VCaP (cell line): ENCODE measurements at regions not wholly inside any gene's neighbourhood (a gene's known extent, or its start where the extent isn't known, plus 50 kb on each side); places are given as distances from the start of the nearest gene placed in this dataset.
"Not testable (repeated sequence)": the region's sequence is repeated elsewhere in the genome, so short reads cannot be mapped to it uniquely, and the experiment has no call there.

Experiments used
- H3K27ac ChIP-seq: fragments of 450-650 bp; 2 replicates; pipeline ENCODE4 v1.5.1; 2017
- CTCF ChIP-seq: fragments of 450-650 bp; conservative IDR thresholded peaks from 2 replicates; pipeline ENCODE4 v1.5.1; 2017; ENCODE audit warnings: mild to moderate bottlenecking, moderate library complexity

GRCh38 chr7:26976840-26977239 is 112.5 kb upstream of the SKAP2 start:
- no peak for TF ChIP-seq CTCF
- H3K27ac ChIP-seq: no peak overlapping the region

- H3K27ac ChIP-seq: not testable (repeated sequence)
Measured at GRCh38 chr7:26971924-26972323, 107.5 kb upstream of the SKAP2 start.

- TF ChIP-seq CTCF: no peak
- H3K27ac ChIP-seq: no peak overlapping the region
Measured at GRCh38 chr7:26965724-26966123, 101.3 kb upstream of the SKAP2 start.

- no peak overlapping the region for H3K27ac ChIP-seq
- TF ChIP-seq CTCF: no peak
Measured at GRCh38 chr7:26964156-26964808, 99.9 kb upstream of the SKAP2 start.

GRCh38 chr7:26959290-26959689 is 94.9 kb upstream of the SKAP2 start:
- H3K27ac ChIP-seq: no peak overlapping the region
- TF ChIP-seq CTCF: no peak

- no peak for TF ChIP-seq CTCF
- H3K27ac ChIP-seq: no peak overlapping the region
Measured at GRCh38 chr7:26958834-26959233, 94.4 kb upstream of the SKAP2 start.

GRCh38 chr7:26955516-26955915 is 91.1 kb upstream of the SKAP2 start:
- H3K27ac ChIP-seq: no peak overlapping the region
- no peak for TF ChIP-seq CTCF

GRCh38 chr7:26954951-26955350 is 90.6 kb upstream of the SKAP2 start:
- no peak overlapping the region for H3K27ac ChIP-seq
- no peak for TF ChIP-seq CTCF
